Suprapubic skin (tissue), 4 donors: ENCODE measurements at regions not wholly inside any gene's neighbourhood (a gene's known extent, or its start where the extent isn't known, plus 50 kb on each side); places are given as distances from the start of the nearest gene placed in this dataset.

Experiments used
- EP300 ChIP-seq: sonication (generic); formaldehyde crosslinking; IDR thresholded peaks from one replicate; pipeline ENCODE4 v1.6.1; 2017; ENCODE audit warnings: antibody characterized with exemption
- POLR2A ChIP-seq, 2 donors: fragments of 450-650 bp; IDR thresholded peaks; one replicate each; pipeline ENCODE4 v1.6.1; 2017; ENCODE audit warnings: antibody characterized with exemption in 2 of 2, mild to moderate bottlenecking in 2 of 2, moderate library complexity in 2 of 2
- POLR2AphosphoS5 ChIP-seq, 3 donors: sonication (generic); formaldehyde crosslinking; IDR thresholded peaks; one replicate each; pipeline ENCODE4 v1.6.1; 2017; ENCODE audit warnings: antibody characterized with exemption in 3 of 3
- TF ChIP-seq, protein P1 (sequence below), 2 donors: fragments of 200-600 bp in 1 of 2; fragments of 450-650 bp in 1 of 2; sonication (generic) in 1 of 2; IDR thresholded peaks; one replicate each; pipeline ENCODE4 v1.5.1; 2016 to 2019; ENCODE audit warnings: antibody characterized with exemption in 2 of 2, mild to moderate bottlenecking in 1 of 2, moderate library complexity in 1 of 2

DNA sequence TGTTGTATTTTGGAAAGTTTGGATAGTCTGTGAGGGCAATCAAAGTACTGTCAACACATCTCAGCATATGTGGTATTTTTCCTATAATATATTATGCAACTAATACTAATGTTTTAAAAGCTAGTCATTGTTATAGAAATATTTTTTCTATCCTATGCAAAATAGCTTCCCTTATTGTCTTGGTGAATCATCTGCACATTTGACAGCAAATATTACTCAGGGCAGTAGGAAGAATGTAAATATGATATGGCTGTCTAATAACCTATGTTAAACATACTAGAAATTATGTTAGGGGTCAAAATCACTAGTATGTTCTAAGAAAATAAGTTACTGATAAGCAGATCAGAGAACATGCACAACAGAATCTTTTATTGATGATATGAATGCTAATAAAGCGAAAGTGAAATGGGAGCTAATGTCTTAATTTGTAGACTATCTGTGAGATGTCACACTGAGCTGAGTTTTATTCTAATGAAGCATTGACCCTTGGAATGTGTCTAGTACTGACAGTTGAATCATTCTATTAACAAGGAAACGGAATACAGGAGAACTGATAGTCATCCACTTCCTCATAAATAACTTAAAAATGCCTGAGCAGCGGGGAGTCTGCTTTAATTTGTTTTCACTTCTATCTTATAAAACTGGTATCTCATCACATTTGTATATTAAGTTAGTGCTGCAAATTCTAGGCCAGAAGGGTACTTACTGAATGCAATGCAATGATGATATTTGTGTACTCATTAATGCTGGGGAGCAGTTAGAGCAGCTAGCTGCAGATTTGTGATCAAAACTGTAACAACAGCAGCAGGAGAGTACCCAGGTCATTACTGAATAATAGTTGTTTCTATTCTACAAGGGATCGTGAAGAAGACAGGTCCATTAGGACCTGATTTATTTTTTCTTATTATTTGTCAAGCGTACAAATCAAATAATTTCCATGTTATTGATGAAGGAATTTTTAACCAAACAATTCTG, 440.3 kb upstream of the AADAT start:
- TF ChIP-seq, protein P1, sequence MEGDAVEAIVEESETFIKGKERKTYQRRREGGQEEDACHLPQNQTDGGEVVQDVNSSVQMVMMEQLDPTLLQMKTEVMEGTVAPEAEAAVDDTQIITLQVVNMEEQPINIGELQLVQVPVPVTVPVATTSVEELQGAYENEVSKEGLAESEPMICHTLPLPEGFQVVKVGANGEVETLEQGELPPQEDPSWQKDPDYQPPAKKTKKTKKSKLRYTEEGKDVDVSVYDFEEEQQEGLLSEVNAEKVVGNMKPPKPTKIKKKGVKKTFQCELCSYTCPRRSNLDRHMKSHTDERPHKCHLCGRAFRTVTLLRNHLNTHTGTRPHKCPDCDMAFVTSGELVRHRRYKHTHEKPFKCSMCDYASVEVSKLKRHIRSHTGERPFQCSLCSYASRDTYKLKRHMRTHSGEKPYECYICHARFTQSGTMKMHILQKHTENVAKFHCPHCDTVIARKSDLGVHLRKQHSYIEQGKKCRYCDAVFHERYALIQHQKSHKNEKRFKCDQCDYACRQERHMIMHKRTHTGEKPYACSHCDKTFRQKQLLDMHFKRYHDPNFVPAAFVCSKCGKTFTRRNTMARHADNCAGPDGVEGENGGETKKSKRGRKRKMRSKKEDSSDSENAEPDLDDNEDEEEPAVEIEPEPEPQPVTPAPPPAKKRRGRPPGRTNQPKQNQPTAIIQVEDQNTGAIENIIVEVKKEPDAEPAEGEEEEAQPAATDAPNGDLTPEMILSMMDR (IDR thresholded peaks at IDR 0.05) = no peak
- TF ChIP-seq POLR2AphosphoS5 (IDR thresholded peaks at IDR 0.05) (no peak), EP300 (no peak), POLR2A (IDR thresholded peaks at IDR 0.05) (no peak)
